ENCODE measurements at regions not wholly inside any gene's neighbourhood (a gene's known extent, or its start where the extent isn't known, plus 50 kb on each side); places are given as distances from the start of the nearest gene placed in this dataset.
"Not testable (repeated sequence)": the region's sequence is repeated elsewhere in the genome, so short reads cannot be mapped to it uniquely, and the experiment has no call there.

DNA sequence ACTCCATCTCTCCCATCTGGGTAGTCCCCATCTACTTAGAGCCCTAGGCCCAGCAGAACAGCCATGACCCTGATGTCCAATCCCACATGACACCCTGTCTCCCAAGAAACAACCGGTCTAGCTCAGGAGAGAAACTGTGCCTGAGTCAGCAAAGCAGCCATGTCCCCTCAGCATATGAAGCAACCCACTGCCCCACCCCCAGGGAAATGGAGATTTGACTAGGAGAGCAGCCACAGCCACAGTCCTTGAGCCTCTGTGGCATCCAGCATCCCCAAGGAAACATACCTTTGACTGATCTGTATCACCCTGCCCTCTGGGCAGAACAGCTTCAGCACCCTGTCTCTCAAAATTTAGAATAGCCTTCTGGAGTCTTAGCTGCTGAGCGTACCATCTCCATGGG, 641.9 kb upstream of the FBXO33 start:
- DNase-seq, result no peak

DNA sequence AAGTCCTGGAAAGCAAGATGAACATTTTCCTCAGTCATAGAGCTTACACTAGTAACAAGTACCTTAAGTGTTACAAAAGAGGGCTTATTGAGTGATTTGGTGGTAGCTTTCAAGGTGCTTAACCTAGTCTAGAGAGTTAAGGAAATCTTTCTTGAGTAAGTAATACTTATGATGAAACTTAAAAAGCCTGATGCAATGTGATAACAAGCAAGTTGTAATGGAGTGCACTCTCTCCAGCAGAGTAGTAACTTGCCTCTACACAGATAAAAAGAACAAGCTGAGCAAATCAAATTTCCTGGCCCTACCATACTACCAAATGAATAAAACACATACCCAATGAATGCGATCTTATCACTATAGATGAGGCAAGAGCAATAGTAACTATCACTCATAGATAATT, 639.9 kb upstream of the FBXO33 start:
- DNase-seq, result no peak

- no peak for DNase-seq
These were observed 627.0 kb upstream of the FBXO33 start for GRCh38 chr14:40058901-40059897.

DNA sequence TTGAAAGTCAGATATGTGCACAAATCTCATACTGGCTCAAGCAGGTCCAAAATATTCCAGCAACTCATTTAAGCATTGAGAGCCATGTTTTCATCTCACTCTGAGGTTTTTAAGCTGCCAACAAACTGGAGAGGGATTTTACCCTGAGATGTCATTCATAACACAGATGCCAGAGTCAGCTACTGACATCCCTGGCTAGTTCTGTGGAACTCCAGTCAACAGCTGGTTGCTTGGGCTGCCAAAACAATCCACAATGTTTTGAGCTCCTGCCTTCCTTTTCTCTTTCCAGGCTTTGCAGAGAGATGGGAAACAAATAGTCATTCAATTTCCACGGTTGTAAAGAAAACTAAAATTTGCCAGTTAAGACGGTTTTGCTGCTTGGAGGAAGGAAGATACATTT, 621.2 kb upstream of the FBXO33 start:
- no peak for DNase-seq

DNA sequence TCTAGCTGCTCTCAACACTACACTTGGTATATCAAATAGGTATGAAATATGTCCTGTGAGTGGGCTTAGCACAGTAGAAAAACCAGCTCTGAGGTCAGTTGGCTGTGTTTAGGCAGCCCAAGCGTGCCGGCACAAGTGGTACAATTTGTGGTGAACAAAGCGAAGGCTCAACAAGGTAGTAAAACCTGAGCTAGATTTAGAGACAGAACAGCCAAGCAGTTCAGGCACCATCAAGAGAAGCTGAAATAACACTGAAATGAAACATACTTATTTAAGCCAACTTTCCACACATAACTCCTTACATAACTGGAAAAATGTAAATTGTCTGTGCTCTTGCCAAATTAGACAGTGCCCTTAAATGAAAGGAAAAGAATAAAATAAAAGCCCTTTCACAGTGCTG, 596.8 kb upstream of the FBXO33 start:
- DNase-seq, result no peak

- DNase-seq, result no peak
These were observed 592.9 kb upstream of the FBXO33 start for GRCh38 chr14:40025101-40025500.

DNA sequence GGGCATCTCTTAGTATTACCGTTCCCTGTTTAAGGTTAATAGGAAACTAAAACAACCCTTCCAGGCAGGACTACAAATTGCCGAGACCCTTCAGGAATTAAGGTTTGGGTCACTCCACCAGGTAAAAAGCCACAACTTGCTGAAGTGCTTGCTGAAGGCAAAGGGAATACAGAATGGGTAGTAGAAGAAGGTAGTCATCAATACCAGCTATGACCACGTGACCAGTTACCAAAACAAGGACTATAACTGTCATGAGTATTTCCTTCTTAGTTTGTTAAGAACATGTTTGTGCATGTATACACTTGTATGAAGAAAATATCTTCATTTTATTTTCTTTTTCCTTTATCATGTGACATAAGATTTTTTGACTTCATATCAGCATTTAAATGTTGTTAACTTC, 578.7 kb upstream of the FBXO33 start:
- no peak for DNase-seq

- DNase-seq, result no peak
These were observed 577.5 kb upstream of the FBXO33 start for GRCh38 chr14:40009771-40010170.

DNA sequence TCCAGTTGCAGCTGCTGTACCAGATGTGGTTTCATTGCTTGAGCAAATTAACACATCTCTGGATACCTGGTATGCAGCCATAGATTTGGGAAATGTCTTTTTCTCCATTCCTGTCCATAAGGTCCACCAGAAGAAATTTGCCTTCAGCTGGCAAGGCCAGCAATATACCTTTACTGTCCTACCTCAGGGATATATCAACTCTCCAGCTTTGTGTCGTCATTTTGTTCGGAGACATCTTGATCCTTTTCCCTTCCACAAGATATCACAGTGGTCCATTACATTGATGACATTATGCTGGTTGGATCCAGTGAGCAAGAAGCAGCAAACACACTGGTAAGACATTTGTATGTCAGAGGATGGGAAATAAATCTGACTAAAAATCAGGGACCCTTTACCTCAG, 576.1 kb upstream of the FBXO33 start:
- DNase-seq, result not testable (repeated sequence)

DNA sequence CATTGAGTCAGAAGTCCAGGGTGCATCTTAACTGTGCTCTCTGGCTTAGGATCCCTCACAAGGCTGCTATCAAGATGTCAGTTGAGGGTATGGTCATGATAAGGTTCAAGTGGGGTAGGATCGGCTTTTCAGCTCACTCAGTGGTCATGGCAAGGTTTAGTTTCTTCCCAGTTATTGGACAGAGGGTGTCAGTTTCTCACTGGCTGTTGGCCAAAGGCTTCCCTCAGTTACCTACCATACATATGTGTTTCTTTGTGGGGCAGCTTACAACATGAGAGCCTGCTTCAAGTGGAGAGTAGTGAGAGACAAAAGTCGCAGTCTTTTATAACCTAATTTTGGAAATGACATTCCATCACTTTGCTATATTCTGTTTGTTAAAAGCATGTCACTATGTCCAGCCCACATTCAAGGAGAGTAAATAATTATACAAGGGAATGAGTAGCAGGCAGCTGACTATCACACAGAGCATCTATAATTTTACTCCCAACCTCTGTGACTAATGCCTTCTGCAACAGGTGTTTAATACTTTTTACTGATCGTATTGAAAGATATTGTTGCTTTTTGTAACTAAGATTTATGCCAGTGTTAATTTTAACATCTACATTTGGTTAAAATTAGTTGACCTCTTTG, 572.8 kb upstream of the FBXO33 start:
- no peak for DNase-seq

DNA sequence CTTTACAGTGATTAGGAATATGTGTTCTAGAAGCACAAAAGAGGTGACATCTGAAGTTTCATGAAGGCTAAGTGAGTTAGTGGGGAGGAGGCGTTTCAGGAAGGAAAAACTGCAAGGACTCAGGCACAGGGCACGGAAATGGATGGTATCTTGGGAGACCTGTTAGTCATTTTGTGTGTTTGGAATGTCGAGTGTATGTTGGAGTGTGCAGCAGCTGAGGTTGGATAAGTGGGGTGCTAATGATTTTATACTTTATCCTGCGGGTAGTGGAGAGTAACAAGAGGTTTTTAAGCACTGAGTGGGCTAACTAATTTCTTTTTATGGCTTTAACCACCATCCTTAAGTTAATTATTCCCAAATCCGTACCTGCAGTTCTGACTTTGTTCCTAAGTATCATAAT, 571.5 kb upstream of the FBXO33 start:
- DNase-seq, result no peak

DNA sequence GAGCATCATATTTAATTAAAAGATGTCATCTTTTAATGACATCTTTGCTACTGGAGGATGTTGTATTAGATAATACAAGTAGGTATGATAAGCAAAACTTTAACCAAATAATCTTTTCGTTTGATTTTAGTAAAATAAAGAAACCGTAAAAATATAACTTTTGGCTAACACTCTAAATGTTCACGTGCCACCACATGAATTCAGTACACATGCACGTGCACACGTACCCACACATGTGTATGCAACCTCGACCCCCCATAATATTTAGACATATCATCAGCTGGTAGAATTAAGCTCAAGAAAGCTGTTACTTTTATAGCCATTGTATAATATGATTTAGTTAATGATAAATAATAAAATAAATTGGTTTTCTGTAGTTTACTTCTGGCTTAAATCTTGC, 566.6 kb upstream of the FBXO33 start:
- no peak for DNase-seq

DNA sequence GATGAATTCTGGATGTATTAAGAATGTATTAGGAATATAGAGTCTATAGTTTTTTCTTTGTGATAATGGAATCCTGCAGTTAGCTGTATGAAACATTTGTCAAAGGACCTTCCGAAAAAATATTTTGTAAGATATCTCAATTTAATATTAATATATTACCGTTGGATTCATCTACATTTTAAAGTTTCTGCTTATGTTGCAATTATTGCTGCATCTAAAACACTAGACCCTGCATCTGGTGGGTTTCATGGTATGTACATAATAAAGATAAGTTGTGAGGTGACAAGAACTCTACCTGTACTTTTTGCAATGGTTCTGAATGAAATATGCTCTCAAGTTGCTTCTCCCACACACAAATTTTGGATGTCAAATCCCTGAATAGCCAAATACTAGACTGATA, 565.9 kb upstream of the FBXO33 start:
- DNase-seq, result no peak

GRCh38 chr14:39991041-39991440, 558.8 kb upstream of the FBXO33 start:
- DNase-seq, result no peak

DNA sequence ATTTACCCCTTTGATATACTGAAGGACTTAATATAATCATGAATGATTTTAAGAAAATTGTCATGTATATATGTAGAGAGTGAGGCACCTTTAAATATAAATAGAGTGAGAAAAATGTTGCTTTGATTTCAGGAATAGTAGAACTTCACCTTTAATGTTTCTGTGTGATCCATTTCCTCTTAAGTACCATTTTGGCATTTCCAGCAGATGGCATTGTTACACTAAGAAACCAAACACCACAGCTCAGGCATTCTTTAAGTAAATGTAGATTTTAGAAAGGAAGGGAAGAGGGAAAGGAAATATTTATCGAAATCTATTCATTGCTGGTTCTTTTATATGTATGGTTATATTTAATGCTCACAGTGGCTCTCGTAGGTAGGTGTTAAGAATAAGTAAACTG, 556.7 kb upstream of the FBXO33 start:
- peak; percentile 0 for DNase-seq

DNA sequence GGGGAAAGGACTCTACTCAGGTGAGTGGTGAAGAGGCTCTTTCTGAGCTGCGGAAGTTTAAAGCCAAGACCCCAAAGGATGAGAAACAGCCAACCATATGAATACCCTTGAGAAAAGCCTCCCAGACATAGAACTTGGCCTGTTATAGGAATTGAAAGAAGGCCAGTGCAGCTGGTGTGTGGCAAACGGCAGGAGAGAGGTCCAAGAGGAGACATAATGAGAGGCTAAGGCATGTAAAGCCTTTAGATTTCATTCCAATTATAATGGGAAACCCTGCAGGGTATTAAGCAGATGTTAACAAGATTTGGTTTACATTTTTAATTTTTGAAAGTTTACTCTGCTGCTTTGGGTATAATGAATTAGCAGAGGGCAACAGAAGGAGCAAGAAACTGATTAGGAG, 552.1 kb upstream of the FBXO33 start:
- no peak for DNase-seq

DNA sequence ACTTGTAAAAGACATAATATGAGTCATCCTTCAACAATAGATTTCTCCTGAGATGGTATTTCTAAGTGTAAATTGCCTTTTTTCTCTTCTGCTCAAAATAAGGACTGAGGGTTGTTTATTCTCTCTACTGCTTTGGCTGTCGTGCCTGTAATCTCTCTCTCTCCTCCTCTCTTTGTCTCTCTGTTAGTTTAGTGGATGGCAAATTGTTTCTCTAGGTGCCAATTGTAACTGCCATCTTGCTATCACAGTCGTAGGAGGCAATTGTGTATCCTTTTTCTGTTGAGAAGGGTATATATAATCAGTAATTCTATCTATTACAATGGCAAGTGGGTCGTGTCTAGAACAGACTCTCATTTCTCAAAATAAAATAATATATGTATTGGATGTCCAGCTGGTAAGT, 545.0 kb upstream of the FBXO33 start:
- DNase-seq, result no peak

- DNase-seq, result no peak
These were observed 541.8 kb upstream of the FBXO33 start for GRCh38 chr14:39974036-39974435.

DNA sequence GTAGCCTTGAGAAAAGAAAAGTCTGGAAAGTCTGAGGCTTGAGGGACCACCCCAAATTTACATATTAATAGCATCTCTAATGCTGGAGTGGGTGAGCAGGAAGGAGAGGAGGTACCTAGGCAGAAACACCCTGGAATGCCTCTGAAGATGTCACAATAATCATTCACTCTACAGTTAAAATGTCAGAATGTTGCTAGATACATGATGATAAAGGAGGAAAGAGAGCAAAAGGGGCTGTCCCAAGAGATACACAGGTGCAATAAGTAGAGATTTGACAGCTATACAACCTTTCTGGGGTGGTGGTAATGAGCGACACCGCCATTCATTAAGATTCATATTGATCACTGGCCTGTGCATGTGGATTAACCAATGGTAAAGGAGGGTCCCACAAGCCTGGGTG, 540.5 kb upstream of the FBXO33 start:
- no peak for DNase-seq

GRCh38 chr14:39967885-39968284, 535.7 kb upstream of the FBXO33 start:
- no peak for DNase-seq

GRCh38 chr14:39957987-39958386, 525.8 kb upstream of the FBXO33 start:
- no peak for DNase-seq

DNA sequence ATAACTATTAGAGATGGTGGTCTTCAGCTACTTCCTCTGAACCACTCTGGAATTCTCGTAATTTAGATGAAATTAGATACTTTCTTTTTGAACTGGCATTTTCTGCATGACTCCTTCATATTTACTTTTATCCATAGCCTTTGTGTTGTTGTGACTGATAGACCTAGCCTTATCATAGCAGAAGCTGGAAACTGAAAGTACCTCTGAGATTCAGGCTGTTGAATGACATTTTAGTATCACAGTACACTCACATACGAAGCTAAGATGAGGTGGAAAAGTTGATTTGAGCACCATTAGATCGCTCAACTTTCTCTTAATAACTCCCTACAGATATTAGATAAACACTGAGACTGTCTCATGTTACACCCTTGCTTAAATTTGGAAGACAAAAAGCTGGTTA, 525.1 kb upstream of the FBXO33 start:
- no peak for DNase-seq

- no peak for DNase-seq
These were observed 524.1 kb upstream of the FBXO33 start for GRCh38 chr14:39956372-39956771.

DNA sequence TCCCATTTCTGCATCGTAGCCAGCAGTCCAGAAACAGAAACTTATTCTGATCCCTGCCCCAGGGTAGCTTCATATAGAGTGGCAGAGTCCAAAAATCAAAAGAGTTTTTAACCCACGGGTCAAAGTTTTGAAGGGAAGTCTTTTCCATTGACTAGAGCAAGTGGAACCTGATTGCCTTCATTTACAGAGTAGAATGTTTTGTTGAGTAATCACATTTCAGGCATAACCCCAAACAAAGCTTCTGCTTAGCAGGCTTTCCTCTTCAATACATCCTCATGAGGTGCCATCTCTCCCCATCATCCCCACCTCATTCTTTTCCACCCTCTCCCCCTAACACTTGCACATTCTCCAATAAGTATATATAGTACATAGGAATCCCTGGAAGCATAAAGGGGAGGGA, 516.0 kb upstream of the FBXO33 start:
- DNase-seq, result no peak

GRCh38 chr14:39946807-39947206, 514.6 kb upstream of the FBXO33 start:
- no peak for DNase-seq
